Testis (tissue), 2 donors: ENCODE measurements at regions not wholly inside any gene's neighbourhood (a gene's known extent, or its start where the extent isn't known, plus 50 kb on each side); places are given as distances from the start of the nearest gene placed in this dataset.

Experiments
- POLR2A ChIP-seq: fragments of 450-650 bp; IDR thresholded peaks from one replicate; pipeline ENCODE4 v1.6.1; 2017; ENCODE audit warnings: antibody characterized with exemption, mild to moderate bottlenecking, moderate library complexity
- TF ChIP-seq, protein P1 (sequence below), 3 experiments: fragments of 450-650 bp in 2 of 3; fragments of 200-600 bp in 1 of 3; sonication (generic) in 1 of 3; IDR thresholded peaks; one replicate each; pipeline ENCODE4 v1.5.1; 2016 to 2019; ENCODE audit warnings: antibody characterized with exemption in 3 of 3, mild to moderate bottlenecking in 2 of 3, moderate library complexity in 1 of 3

DNA sequence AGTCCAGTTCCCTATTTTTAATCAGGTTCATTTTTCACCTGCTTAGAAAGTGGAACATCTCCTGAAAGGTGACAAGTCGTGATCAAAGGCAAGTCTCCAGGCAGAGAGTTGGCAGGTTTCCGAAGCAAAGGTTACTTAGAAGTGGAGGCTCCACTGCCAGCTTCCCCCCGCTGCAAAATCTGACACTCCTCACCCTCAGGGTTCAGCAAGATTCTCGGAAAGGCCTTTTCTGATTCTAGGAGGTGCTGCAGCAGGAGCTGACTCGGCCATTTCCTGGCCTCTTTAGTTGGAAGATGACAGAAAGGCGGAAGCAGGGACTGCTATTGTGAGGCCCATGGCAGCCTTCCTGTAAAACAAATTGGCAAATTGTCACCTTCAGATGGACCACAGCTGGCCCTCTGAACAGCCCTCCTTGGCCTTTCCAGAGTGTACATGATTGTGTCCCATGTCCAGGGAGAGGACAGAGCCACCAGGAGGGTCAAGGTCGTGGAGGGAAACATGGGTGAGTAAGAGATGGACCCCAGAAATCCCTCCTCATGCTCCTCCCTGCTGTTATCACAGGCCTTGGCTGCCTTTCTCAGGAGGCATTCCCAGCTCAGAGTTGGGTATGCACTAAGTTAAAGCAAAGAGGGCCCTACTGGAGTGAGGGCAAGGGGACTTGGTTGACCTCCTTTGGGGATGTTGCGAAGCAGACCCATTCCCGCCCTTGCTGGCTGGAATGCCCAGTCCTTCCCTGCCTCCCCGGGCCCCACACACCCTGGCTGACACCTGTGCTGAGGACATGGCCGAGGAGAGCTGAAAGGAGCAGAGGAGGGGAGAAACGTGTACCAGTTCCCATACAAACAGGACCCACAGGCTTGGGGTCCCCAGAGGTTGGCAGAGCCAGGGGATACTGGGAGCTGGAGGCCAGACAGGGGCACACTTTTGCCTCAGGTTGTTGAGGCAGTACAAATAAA, 115.5 kb upstream of the IRF2BP2 start:
- TF ChIP-seq, protein P1, sequence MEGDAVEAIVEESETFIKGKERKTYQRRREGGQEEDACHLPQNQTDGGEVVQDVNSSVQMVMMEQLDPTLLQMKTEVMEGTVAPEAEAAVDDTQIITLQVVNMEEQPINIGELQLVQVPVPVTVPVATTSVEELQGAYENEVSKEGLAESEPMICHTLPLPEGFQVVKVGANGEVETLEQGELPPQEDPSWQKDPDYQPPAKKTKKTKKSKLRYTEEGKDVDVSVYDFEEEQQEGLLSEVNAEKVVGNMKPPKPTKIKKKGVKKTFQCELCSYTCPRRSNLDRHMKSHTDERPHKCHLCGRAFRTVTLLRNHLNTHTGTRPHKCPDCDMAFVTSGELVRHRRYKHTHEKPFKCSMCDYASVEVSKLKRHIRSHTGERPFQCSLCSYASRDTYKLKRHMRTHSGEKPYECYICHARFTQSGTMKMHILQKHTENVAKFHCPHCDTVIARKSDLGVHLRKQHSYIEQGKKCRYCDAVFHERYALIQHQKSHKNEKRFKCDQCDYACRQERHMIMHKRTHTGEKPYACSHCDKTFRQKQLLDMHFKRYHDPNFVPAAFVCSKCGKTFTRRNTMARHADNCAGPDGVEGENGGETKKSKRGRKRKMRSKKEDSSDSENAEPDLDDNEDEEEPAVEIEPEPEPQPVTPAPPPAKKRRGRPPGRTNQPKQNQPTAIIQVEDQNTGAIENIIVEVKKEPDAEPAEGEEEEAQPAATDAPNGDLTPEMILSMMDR (IDR thresholded peaks at IDR 0.05), result no peak
- TF ChIP-seq POLR2A, result no peak
